ENCODE measurements at regions not wholly inside any gene's neighbourhood (a gene's known extent, or its start where the extent isn't known, plus 50 kb on each side); places are given as distances from the start of the nearest gene placed in this dataset.

DNA sequence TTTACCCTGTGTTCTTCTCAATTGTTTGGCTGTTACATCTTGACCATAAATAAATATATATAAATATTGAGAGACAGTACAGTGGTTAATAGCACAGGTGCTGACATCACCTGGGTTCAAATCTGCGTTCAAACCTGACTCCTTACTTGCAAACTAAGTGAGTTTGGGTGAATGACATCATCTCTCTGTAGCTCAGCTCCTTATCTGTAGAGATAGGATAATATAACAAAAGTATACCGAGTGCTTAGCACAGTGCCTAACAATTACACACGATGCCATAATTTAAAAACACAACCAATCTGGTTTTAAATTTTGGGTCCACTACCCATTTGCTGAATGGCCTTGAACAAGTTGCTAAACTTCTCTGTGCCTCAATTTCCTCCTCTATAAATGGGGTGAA lies 86.6 kb downstream of the RRAGC start:
- Histone ChIP-seq H3K36me3 (ENCODE audit: insufficient read depth, low read length) (no peaks in the 10 kb centered on the region), H3K9me3 (ENCODE audit: low read length) (no peaks in the 10 kb centered on the region), H3K79me2 (replicated peaks; ENCODE audit: insufficient read depth, low read length) (no peaks in the 10 kb centered on the region), H3K27ac (ENCODE audit: low read length) (no peak overlapping the region), H3K9ac (ENCODE audit: low read length) (no peak overlapping the region), H3K4me3 (ENCODE audit: low read length) (no peak overlapping the region), H3K4me2 (ENCODE audit: low read length) (no peak overlapping the region), H3K9me2 (ENCODE audit: insufficient read depth, low read length) (no peaks in the 10 kb centered on the region), H2AFZ (ENCODE audit: low read depth, low read length) (no peak overlapping the region), H3K27me3 (ENCODE audit: insufficient read depth, low read depth, low read length) (no peaks in the 10 kb centered on the region), H3F3A (ENCODE audit: insufficient read depth, low read length, poor library complexity, severe bottlenecking) (no peaks in the 10 kb centered on the region), H4K20me1 (ENCODE audit: insufficient read depth) (no peaks in the 10 kb centered on the region)
- TF ChIP-seq POLR2AphosphoS5 (IDR thresholded peaks at IDR 0.05) (no peak), TAF1 (IDR thresholded peaks at IDR 0.05; ENCODE audit: low read depth) (no peak), RAD21 (conservative IDR thresholded peaks at IDR 0.05) (no peak), SMC3 (conservative IDR thresholded peaks at IDR 0.05; ENCODE audit: poor library complexity) (no peak), MXI1 (conservative IDR thresholded peaks at IDR 0.05; ENCODE audit: poor library complexity, severe bottlenecking) (no peak), EZH2 (IDR thresholded peaks at IDR 0.05; ENCODE audit: borderline replicate concordance, insufficient read depth, low read length, poor library complexity, severe bottlenecking) (no peak), EP300 (conservative IDR thresholded peaks at IDR 0.05; ENCODE audit: poor library complexity, severe bottlenecking) (no peak)
- TF ChIP-seq, protein P1, sequence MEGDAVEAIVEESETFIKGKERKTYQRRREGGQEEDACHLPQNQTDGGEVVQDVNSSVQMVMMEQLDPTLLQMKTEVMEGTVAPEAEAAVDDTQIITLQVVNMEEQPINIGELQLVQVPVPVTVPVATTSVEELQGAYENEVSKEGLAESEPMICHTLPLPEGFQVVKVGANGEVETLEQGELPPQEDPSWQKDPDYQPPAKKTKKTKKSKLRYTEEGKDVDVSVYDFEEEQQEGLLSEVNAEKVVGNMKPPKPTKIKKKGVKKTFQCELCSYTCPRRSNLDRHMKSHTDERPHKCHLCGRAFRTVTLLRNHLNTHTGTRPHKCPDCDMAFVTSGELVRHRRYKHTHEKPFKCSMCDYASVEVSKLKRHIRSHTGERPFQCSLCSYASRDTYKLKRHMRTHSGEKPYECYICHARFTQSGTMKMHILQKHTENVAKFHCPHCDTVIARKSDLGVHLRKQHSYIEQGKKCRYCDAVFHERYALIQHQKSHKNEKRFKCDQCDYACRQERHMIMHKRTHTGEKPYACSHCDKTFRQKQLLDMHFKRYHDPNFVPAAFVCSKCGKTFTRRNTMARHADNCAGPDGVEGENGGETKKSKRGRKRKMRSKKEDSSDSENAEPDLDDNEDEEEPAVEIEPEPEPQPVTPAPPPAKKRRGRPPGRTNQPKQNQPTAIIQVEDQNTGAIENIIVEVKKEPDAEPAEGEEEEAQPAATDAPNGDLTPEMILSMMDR (IDR thresholded peaks at IDR 0.05; ENCODE audit: poor library complexity, severe bottlenecking), result no peak
- TF ChIP-seq, protein P2, sequence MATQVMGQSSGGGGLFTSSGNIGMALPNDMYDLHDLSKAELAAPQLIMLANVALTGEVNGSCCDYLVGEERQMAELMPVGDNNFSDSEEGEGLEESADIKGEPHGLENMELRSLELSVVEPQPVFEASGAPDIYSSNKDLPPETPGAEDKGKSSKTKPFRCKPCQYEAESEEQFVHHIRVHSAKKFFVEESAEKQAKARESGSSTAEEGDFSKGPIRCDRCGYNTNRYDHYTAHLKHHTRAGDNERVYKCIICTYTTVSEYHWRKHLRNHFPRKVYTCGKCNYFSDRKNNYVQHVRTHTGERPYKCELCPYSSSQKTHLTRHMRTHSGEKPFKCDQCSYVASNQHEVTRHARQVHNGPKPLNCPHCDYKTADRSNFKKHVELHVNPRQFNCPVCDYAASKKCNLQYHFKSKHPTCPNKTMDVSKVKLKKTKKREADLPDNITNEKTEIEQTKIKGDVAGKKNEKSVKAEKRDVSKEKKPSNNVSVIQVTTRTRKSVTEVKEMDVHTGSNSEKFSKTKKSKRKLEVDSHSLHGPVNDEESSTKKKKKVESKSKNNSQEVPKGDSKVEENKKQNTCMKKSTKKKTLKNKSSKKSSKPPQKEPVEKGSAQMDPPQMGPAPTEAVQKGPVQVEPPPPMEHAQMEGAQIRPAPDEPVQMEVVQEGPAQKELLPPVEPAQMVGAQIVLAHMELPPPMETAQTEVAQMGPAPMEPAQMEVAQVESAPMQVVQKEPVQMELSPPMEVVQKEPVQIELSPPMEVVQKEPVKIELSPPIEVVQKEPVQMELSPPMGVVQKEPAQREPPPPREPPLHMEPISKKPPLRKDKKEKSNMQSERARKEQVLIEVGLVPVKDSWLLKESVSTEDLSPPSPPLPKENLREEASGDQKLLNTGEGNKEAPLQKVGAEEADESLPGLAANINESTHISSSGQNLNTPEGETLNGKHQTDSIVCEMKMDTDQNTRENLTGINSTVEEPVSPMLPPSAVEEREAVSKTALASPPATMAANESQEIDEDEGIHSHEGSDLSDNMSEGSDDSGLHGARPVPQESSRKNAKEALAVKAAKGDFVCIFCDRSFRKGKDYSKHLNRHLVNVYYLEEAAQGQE (IDR thresholded peaks at IDR 0.05; ENCODE audit: borderline replicate concordance), result no peak

DNA sequence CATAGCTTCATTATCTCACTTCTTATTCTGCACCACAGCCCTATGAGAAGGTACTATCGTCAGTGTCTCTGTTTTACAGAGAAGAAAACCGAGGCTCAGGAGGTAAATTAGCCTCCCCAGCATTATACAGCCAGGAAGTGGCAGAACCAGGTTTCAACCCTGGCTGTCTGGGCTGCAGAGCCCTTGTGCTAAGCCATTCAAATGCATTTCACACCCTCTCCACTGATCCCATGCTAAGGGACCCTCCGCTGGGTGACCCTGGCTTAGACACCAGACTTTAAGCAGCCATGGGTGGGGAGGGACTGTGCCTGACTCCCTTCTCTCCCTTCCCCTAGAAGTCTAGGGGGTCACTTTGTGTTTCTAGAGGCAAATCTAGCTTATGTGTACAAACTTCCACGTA lies 87.5 kb downstream of the RRAGC start:
- no peaks in the 10 kb centered on the region for H3K79me2 ChIP-seq (replicated peaks; ENCODE audit: insufficient read depth, low read length)
- H3K9me3 ChIP-seq (ENCODE audit: low read length), result no peaks in the 10 kb centered on the region
- H2AFZ ChIP-seq (ENCODE audit: low read depth, low read length), result no peak overlapping the region

More for the DNA sequence above, 87.5 kb downstream of the RRAGC start:
- TF ChIP-seq EZH2 (IDR thresholded peaks at IDR 0.05; ENCODE audit: borderline replicate concordance, insufficient read depth, low read length, poor library complexity, severe bottlenecking) (no peak), EP300 (conservative IDR thresholded peaks at IDR 0.05; ENCODE audit: poor library complexity, severe bottlenecking) (no peak), TAF1 (IDR thresholded peaks at IDR 0.05; ENCODE audit: low read depth) (no peak), SMC3 (conservative IDR thresholded peaks at IDR 0.05; ENCODE audit: poor library complexity) (no peak), MXI1 (conservative IDR thresholded peaks at IDR 0.05; ENCODE audit: poor library complexity, severe bottlenecking) (no peak), POLR2AphosphoS5 (IDR thresholded peaks at IDR 0.05) (no peak), RAD21 (conservative IDR thresholded peaks at IDR 0.05) (no peak)
- TF ChIP-seq, protein P1 (IDR thresholded peaks at IDR 0.05; ENCODE audit: poor library complexity, severe bottlenecking), result no peak
- TF ChIP-seq, protein P2 (IDR thresholded peaks at IDR 0.05; ENCODE audit: borderline replicate concordance), result no peak
- H3K4me3 ChIP-seq (ENCODE audit: low read length), result no peak overlapping the region
- no peak overlapping the region for H3K9ac ChIP-seq (ENCODE audit: low read length)
- no peaks in the 10 kb centered on the region for H3K27me3 ChIP-seq (ENCODE audit: insufficient read depth, low read depth, low read length)
- H3K36me3 ChIP-seq (ENCODE audit: insufficient read depth, low read length), result no peaks in the 10 kb centered on the region
- no peaks in the 10 kb centered on the region for H4K20me1 ChIP-seq (ENCODE audit: insufficient read depth)
- no peak overlapping the region for H3K27ac ChIP-seq (ENCODE audit: low read length)
- no peaks in the 10 kb centered on the region for H3F3A ChIP-seq (ENCODE audit: insufficient read depth, low read length, poor library complexity, severe bottlenecking)
- H3K9me2 ChIP-seq (ENCODE audit: insufficient read depth, low read length), result no peaks in the 10 kb centered on the region
- H3K4me2 ChIP-seq (ENCODE audit: low read length), result no peak overlapping the region

Data from neural cell (in vitro differentiated cells).